BLaER1 treated with 17β-estradiol and CSF1 and Interleukin-3, amounts not matched to agents 10 nM and 100 nM (cell line): ENCODE measurements at regions not wholly inside any gene's neighbourhood (a gene's known extent, or its start where the extent isn't known, plus 50 kb on each side); places are given as distances from the start of the nearest gene placed in this dataset.

Experiments used
- H3K27ac ChIP-seq, 11 experiments: shearing (Covaris generic); formaldehyde crosslinking; 2 replicates each; pipeline ENCODE4 v1.8.1; 2022
- H3K27me3 ChIP-seq, 11 experiments: shearing (Covaris generic); formaldehyde crosslinking; 2 replicates each; pipeline ENCODE4 v1.8.1; 2022
- H3K36me3 ChIP-seq, 11 experiments: shearing (Covaris generic); formaldehyde crosslinking; 2 replicates each; pipeline ENCODE4 v1.8.1; 2022
- H3K4me1 ChIP-seq, 10 experiments: shearing (Covaris generic); formaldehyde crosslinking; 2 replicates each; pipeline ENCODE4 v1.8.1; 2022
- H3K4me2 ChIP-seq, 11 experiments: shearing (Covaris generic); formaldehyde crosslinking; 2 replicates each; pipeline ENCODE4 v1.8.1; 2022
- H3K4me3 ChIP-seq, 10 experiments: shearing (Covaris generic); formaldehyde crosslinking; 2 replicates each; pipeline ENCODE4 v1.8.1; 2022
- H3K9ac ChIP-seq, 11 experiments: shearing (Covaris generic); formaldehyde crosslinking; 2 replicates each; pipeline ENCODE4 v1.8.1; 2022
- H3K9me3 ChIP-seq, 11 experiments: shearing (Covaris generic); formaldehyde crosslinking; replicated peaks in 1 of 11; 2 replicates each; pipeline ENCODE4 v1.8.1; 2022
- H4K20me1 ChIP-seq, 11 experiments: shearing (Covaris generic); formaldehyde crosslinking; 2 replicates each; pipeline ENCODE4 v1.8.1; 2022
- Cebpa-rat ChIP-seq, 11 experiments: shearing (Covaris generic); IDR thresholded peaks; 2 replicates each; pipeline ENCODE4 v1.8.1; 2022

DNA sequence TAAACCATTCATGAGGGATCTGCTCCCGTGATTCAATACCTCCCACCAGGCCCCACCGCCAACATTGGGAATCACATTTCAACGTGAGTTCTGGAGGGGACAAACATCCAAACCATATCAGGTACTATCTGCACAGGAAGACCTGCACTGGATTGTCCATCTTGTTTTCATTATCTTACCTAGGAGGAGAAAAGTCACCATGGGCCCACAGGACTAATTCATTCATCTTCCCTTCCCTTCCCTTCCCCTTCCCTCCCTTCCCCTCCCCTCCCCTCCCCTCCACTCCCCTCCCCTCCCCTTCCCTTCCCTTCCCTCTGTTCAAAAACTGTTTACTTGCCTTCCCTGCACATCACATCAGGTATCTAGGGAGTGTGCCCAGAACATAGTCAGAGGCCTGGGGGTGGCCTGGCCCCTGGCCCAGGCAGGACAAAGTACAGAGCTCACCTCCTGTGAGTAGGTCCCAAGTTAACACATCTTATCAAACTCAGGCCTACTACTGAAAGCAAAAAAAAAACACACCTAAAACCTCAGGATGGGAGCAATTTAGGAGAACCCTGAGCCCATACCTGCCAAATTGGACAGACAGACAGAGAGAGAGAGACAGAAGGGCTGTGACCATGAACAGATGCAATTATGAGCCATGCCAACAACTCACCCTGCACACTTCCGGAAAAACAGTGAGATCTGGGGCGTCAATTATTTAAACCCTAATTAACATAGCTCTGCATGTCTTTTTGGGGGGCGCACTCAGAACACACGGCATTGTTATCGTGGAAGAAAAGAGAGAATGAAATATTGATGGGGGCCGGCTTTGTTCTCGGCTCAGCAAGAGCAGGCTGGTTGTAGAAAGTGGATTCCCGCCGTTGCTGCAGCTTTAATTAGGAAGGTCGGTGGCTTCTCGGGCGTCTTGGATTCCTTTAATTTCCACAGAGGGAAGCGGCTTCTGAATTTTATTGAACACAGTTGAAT is 151.2 kb downstream of the IRX5 start:
- no peak overlapping the region for H3K9ac ChIP-seq
- 0 out of 22 replicates have a peak, but pooled peaks cover 0 to 3% (median 0%) of the 10 kb centered on the region in 11 experiments for H3K9me3 ChIP-seq
- no peaks in the 10 kb centered on the region for H3K27me3 ChIP-seq
- no peaks in the 10 kb centered on the region for H3K36me3 ChIP-seq
- TF ChIP-seq Cebpa-rat (IDR thresholded peaks at IDR 0.05) = no peak
- no peaks in the 10 kb centered on the region for H4K20me1 ChIP-seq
- H3K4me1 ChIP-seq = peaks cover 0 to 13% (median 11%) of the 10 kb centered on the region in 10 experiments; a peak in 13 of 20 replicates
- H3K4me2 ChIP-seq = peak overlapping the region in 2 of 11 experiments; percentile 53 to 64; a peak in 1 of 22 replicates
- no peak overlapping the region for H3K4me3 ChIP-seq
- H3K27ac ChIP-seq = no peak overlapping the region

DNA sequence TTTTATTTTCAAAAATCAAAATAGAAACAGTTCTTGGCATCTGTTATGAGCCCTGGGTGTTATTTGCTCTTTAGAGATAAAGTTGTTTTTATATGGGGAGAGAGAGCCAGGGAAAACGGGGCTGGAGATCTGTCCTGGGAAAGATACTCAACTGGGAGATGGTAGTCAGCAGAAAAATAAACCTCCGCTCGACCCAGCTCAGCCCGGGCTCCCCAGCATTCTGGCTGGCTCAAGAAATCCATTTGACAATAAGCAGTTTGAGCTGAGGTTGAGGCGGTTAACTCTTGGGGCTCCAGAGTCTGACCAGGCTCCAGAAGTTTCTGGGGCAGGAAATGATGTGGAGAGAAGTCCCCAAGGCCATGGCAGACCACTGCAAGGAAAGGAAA is 151.9 kb downstream of the IRX5 start:
- Histone ChIP-seq H3K9me3 (0 out of 22 replicates have a peak, but pooled peaks cover 0 to 3% (median 0%) of the 10 kb centered on the region in 11 experiments), H3K36me3 (no peaks in the 10 kb centered on the region), H3K4me2 (peak overlapping the region in 8 of 11 experiments; percentile 18 to 64 (median 52); a peak in 14 of 22 replicates), H3K9ac (no peak overlapping the region), H4K20me1 (no peaks in the 10 kb centered on the region), H3K4me3 (no peak overlapping the region), H3K27ac (no peak overlapping the region), H3K27me3 (no peaks in the 10 kb centered on the region), H3K4me1 (peaks cover 0 to 13% (median 11%) of the 10 kb centered on the region in 10 experiments; a peak in 13 of 20 replicates)
- no peak for TF ChIP-seq Cebpa-rat (IDR thresholded peaks at IDR 0.05)

DNA sequence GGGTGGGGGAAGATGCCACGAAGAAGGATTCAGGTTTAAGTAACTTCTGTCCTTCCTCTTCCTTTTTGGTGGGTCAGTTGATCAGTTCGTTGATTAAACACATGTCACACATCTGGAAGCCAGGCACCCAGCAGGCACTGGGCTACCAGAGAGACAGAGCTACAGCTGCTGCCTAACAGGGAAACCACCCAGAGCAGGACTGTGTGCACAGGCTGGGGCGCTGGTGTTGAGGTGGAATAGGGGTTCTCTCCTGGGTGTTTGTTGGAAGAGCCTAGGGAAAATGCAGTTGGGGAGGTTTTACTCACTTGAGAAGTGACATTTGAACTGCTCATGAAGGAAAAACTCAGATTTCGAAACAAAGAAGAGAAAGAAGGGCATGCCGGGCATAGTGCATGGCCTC is 152.4 kb downstream of the IRX5 start:
- no peak overlapping the region for H3K9ac ChIP-seq
- TF ChIP-seq Cebpa-rat (IDR thresholded peaks at IDR 0.05) = no peak
- H3K27ac ChIP-seq = no peak overlapping the region; a peak in 1 of 22 replicates
- H3K4me2 ChIP-seq = peak overlapping the region in 8 of 11 experiments; percentile 18 to 64 (median 52); a peak in 14 of 22 replicates
- no peaks in the 10 kb centered on the region for H4K20me1 ChIP-seq
- peaks cover 0 to 13% (median 11%) of the 10 kb centered on the region in 10 experiments; a peak in 13 of 20 replicates for H3K4me1 ChIP-seq
- H3K4me3 ChIP-seq = no peak overlapping the region
- H3K27me3 ChIP-seq = no peaks in the 10 kb centered on the region
- no peaks in the 10 kb centered on the region for H3K36me3 ChIP-seq
- H3K9me3 ChIP-seq = 0 out of 22 replicates have a peak, but pooled peaks cover 0 to 3% (median 0%) of the 10 kb centered on the region in 11 experiments

DNA sequence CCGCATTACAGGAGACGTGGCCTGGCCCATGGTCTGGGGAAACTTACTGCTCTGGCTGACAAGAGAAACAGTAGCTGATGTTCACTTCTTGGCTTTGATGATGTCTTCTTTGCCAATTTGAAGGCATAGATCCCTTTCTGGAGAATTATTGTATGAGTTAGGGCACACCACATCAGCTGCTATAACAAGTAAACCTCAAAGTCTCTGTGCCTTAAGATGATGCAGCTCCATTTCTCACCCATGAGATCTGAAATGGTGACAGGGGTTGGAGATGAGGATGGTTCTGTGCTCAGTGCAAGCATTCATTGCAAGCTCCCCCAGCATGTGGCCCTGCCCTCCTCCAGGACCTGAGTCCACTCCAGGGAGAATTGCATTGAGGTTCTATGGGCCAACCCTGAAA is 157.4 kb downstream of the IRX5 start:
- Histone ChIP-seq H3K4me2 (no peak overlapping the region), H3K36me3 (no peaks in the 10 kb centered on the region), H3K4me1 (peaks cover 0 to 6% (median 5%) of the 10 kb centered on the region in 10 experiments; a peak in 13 of 20 replicates), H3K9ac (no peak overlapping the region), H4K20me1 (no peaks in the 10 kb centered on the region), H3K27ac (no peak overlapping the region), H3K9me3 (no peaks in the 10 kb centered on the region), H3K4me3 (no peak overlapping the region), H3K27me3 (no peaks in the 10 kb centered on the region)
- no peak for TF ChIP-seq Cebpa-rat (IDR thresholded peaks at IDR 0.05)

DNA sequence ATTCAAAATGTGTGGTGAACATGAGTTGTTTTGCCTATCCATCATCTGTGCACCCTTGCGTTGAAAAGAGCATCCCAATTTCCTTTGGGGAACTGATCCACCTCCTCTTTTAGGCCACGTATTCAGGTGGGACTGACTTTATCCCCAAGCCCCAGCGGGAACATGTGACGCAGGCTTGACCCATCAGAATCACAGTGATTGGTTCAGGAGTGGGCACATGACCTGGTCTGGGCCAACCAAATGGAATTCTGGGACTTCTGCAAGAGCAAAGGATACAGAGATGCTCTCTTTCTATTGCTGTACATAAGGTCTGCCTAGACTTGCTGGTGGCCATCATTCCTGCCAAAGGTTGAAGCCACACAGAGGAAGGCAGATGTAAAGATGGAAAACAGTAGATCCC is 158.9 kb downstream of the IRX5 start:
- no peak overlapping the region for H3K27ac ChIP-seq
- H3K27me3 ChIP-seq = no peaks in the 10 kb centered on the region
- H3K9ac ChIP-seq = no peak overlapping the region

DNA sequence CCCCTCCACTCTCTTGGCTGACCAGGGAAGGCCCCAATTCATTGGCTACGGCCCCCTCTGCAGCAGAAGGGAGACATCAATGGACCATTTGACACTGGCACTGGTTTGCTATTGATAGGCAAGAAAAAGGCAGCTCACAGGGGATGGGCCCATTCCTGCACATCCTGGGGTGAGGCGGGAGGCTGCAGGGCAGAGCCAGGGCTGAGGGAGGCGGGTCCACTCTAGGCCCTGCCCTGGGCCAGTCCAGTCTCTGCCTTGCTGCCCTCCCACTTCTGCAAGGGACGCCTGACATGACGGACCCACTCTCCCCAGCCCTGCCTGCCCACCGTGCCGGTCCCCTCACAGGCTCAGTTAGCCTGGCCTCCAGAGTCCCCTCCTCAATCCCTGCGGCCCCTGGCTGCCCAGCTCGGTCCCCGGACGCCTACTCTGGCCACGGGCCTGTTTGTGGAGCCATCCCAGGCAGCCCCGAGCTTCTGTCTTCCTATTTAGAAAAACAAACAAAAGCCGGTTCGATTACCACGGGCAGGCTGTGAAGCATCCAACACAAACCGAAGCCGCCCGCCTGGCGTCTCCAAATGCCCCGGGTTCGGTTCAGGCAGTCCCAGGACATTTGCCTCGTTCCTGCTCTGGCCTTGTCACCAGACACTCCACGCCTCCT is 160.7 kb downstream of the IRX5 start:
- Histone ChIP-seq H3K9me3 (peaks cover 0 to 9% (median 0%) of the 10 kb centered on the region in 11 experiments; a peak in 4 of 22 replicates), H3K4me3 (no peak overlapping the region), H4K20me1 (no peaks in the 10 kb centered on the region), H3K4me2 (no peak overlapping the region), H3K27me3 (no peaks in the 10 kb centered on the region), H3K9ac (no peak overlapping the region), H3K4me1 (no peaks in the 10 kb centered on the region), H3K27ac (no peak overlapping the region), H3K36me3 (no peaks in the 10 kb centered on the region)
- no peak for TF ChIP-seq Cebpa-rat (IDR thresholded peaks at IDR 0.05)

More for the DNA sequence above, 158.9 kb downstream of the IRX5 start:
- no peaks in the 10 kb centered on the region for H3K36me3 ChIP-seq
- TF ChIP-seq Cebpa-rat (IDR thresholded peaks at IDR 0.05) = no peak
- H3K4me2 ChIP-seq = no peak overlapping the region
- no peak overlapping the region for H3K4me3 ChIP-seq
- no peaks in the 10 kb centered on the region for H3K4me1 ChIP-seq
- H3K9me3 ChIP-seq = peaks cover 0 to 6% (median 0%) of the 10 kb centered on the region in 11 experiments; a peak in 4 of 22 replicates
- H4K20me1 ChIP-seq = no peaks in the 10 kb centered on the region

DNA sequence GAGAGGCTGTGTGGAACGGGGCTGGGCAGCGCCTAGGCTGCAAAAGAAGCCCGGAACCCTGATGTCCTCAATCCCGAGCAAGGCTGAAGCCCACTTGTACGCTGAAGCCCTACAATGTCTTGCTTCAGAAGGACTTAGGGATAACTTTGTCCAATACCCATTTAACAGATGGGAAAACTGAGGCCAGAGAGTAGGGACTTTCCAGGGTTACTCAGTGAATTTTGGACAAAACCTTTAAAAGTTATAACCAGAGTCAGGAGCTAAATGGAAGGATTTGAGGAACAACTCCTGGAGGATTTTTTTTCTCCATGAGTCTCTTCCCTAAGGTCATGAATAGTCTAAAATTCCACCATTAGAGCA is 161.2 kb downstream of the IRX5 start:
- Histone ChIP-seq H3K9ac (no peak overlapping the region), H3K4me3 (no peak overlapping the region), H3K36me3 (no peaks in the 10 kb centered on the region), H3K27ac (no peak overlapping the region), H3K27me3 (no peaks in the 10 kb centered on the region), H3K9me3 (peaks cover 0 to 9% (median 0%) of the 10 kb centered on the region in 11 experiments; a peak in 4 of 22 replicates), H3K4me2 (no peak overlapping the region), H3K4me1 (no peaks in the 10 kb centered on the region), H4K20me1 (no peaks in the 10 kb centered on the region)
- no peak for TF ChIP-seq Cebpa-rat (IDR thresholded peaks at IDR 0.05)

DNA sequence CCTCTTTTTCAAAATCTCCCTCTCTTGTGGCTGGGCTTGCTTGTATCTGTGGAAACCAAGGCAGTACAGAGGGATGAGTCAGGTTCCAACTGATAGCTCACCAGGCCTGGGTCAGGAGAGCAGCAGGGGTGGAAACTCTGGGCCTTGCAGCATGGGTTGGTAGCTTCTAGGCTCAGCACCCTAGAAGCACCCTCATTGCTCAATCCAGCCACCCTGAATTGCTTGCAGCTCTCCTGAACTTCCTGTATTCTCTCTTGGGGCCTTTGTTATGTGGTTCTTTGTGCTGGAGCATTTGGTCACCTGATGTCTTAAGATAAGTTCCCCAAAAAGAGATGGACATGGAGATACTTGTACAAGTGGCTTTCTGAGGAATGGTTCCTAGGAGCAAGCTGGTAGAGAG is 169.4 kb downstream of the IRX5 start:
- H3K4me1 ChIP-seq = peaks cover 19 to 42% (median 37%) of the 10 kb centered on the region in 10 experiments
- H3K9ac ChIP-seq = peak overlapping the region in 2 of 11 experiments; percentile 29 to 42; a peak in 2 of 22 replicates
- peak overlapping the region; percentile 45 to 81 (median 71) for H3K4me2 ChIP-seq
- H3K27me3 ChIP-seq = no peaks in the 10 kb centered on the region
- no peaks in the 10 kb centered on the region for H3K36me3 ChIP-seq
- H3K27ac ChIP-seq = peak overlapping the region in 9 of 11 experiments; percentile 34 to 67 (median 50); a peak in 15 of 22 replicates
- H3K9me3 ChIP-seq = peaks cover 0 to 22% (median 15%) of the 10 kb centered on the region in 11 experiments; a peak in 17 of 22 replicates
- peak; percentile 55 to 84 (median 78); a peak in 19 of 22 replicates for TF ChIP-seq Cebpa-rat (IDR thresholded peaks at IDR 0.05)
- H3K4me3 ChIP-seq = no peak overlapping the region
- no peaks in the 10 kb centered on the region for H4K20me1 ChIP-seq

DNA sequence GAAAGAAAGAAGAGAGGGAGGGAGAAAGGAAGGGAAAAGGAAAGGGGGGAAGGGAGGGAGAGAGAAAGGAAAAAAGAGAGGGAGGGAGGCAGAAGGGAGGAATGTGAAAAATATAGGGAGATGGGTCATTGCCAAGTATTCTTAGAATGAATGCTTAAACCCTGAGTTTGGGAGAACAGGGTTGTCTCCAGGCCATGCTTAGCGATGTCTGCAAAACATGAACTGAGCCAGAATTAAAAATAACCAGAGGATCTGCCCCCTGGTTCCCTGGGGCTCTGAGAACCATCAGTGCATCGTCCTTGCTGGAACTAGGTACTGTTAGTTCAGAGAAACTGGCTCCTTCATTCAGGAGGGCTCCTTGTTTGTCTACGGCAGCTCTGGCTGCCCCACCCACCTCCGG is 170.4 kb downstream of the IRX5 start:
- no peak for TF ChIP-seq Cebpa-rat (IDR thresholded peaks at IDR 0.05)

More for the DNA sequence above, 170.4 kb downstream of the IRX5 start:
- Histone ChIP-seq H4K20me1 (no peaks in the 10 kb centered on the region), H3K4me3 (no peak overlapping the region), H3K9ac (0 out of 22 replicates have a peak overlapping the region, but pooled peaks of 1 of the 11 experiments have one; percentile 25), H3K36me3 (no peaks in the 10 kb centered on the region), H3K27ac (peak overlapping the region in 4 of 11 experiments; percentile 13 to 33 (median 20); a peak in 2 of 22 replicates), H3K4me2 (peak overlapping the region; percentile 7 to 80 (median 59); a peak in 20 of 22 replicates), H3K27me3 (no peaks in the 10 kb centered on the region), H3K9me3 (peaks cover 0 to 22% (median 15%) of the 10 kb centered on the region in 11 experiments; a peak in 17 of 22 replicates), H3K4me1 (peaks cover 19 to 51% (median 46%) of the 10 kb centered on the region in 10 experiments)
